ENCODE measurements at regions not wholly inside any gene's neighbourhood (a gene's known extent, or its start where the extent isn't known, plus 50 kb on each side); places are given as distances from the start of the nearest gene placed in this dataset.

DNA sequence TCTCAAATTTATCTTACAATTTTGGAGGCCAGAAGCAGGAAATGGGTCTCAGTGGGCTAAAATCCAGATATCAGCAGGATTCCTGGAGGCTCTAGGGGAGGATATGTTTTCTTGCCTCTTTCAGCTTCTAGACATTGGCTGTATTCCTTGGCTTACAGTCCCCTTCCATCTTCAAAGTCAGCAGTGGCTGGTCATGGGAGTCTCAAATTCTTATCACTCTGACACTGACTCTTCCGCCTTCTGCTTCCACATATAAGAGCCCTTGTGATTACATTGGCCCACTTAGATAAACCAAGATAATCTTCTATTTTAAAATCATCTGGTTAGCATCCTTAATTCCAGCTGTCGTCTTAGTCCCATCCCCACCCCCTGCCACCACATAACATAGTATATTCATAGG lies 113.0 kb downstream of the PCDH7 start:
- Histone ChIP-seq H4K5ac (ENCODE audit: insufficient read length, low read depth, low read length) (no peak overlapping the region), H3K9me3 (ENCODE audit: insufficient read depth in 2 of 2, low read depth in 1 of 2, low read length in 1 of 2) (no peaks in the 10 kb centered on the region), H3K23me2 (ENCODE audit: low read depth, low read length) (no peaks in the 10 kb centered on the region), H3K9ac (replicated peaks in 1 of 4; ENCODE audit: extremely low read depth in 1 of 4, low read depth in 3 of 4, low read length in 3 of 4) (no peak overlapping the region), H4K8ac (ENCODE audit: extremely low read depth, insufficient read depth, low read length) (no peak overlapping the region), H2AFZ (ENCODE audit: low read length) (no peak overlapping the region), H2BK12ac (ENCODE audit: low read depth, low read length) (no peak overlapping the region), H3K4ac (replicated peaks; ENCODE audit: insufficient read length, low read depth, low read length) (no peak overlapping the region), H3K36me3 (ENCODE audit: control insufficient read depth in 2 of 4, insufficient read depth in 4 of 4, low read length in 3 of 4) (no peaks in the 10 kb centered on the region), H3K79me1 (ENCODE audit: low read depth, low read length) (no peaks in the 10 kb centered on the region), H3K4me2 (ENCODE audit: insufficient read depth in 1 of 2, low read depth in 2 of 2, low read length in 2 of 2) (no peak overlapping the region), H2BK5ac (ENCODE audit: low read depth, low read length) (no peak overlapping the region), H3K23ac (ENCODE audit: insufficient read length) (no peak overlapping the region), H3K4me3 (ENCODE audit: extremely low read depth in 1 of 4, insufficient read depth in 2 of 4, low read depth in 3 of 4, low read length in 4 of 4) (no peak overlapping the region), H3K56ac (replicated peaks; ENCODE audit: insufficient read length, low read depth, low read length) (no peak overlapping the region), H3K18ac (ENCODE audit: extremely low read depth, low read length) (no peak overlapping the region), H4K20me1 (replicated peaks in 1 of 2; ENCODE audit: control insufficient read depth in 1 of 2, insufficient read depth in 2 of 2, low read length in 2 of 2) (no peaks in the 10 kb centered on the region), H2AK5ac (ENCODE audit: low read depth, low read length) (no peak overlapping the region), H4K91ac (replicated peaks; ENCODE audit: insufficient read length, low read length) (no peak overlapping the region), H2BK120ac (replicated peaks; ENCODE audit: low read depth, low read length) (no peak overlapping the region), H3K27me3 (replicated peaks in 1 of 4; ENCODE audit: control insufficient read depth in 3 of 4, extremely low read depth in 1 of 4, insufficient read depth in 3 of 4, low read length in 3 of 4) (no peaks in the 10 kb centered on the region), H2BK20ac (ENCODE audit: low read length) (no peak overlapping the region), H3K14ac (ENCODE audit: insufficient read length) (no peak overlapping the region), H2BK15ac (ENCODE audit: low read length) (no peak overlapping the region), H3K79me2 (ENCODE audit: control insufficient read depth in 1 of 2, insufficient read depth in 2 of 2, low read length in 2 of 2) (no peaks in the 10 kb centered on the region), H3K27ac (ENCODE audit: low read depth, low read length) (no peak overlapping the region), H3K4me1 (replicated peaks in 1 of 4; ENCODE audit: control insufficient read depth in 3 of 4, insufficient read depth in 4 of 4, low read length in 3 of 4) (peaks cover 0 to 8% (median 0%) of the 10 kb centered on the region in 4 experiments; a peak in 2 of 7 replicates)
- no peak for DNase-seq (ENCODE audit: low read depth in 1 of 2, low spot score in 2 of 2)
- WGBS, 2 experiments (ENCODE audit: extremely low coverage in 1 of 2, insufficient coverage in 1 of 2, insufficient read length in 1 of 2, insufficient replicate concordance in 2 of 2, low coverage in 1 of 2, low lambda C conversion rate in 2 of 2, missing lambda C conversion rate in 1 of 2), result 84% methylated on average over 2 of the region's 2 CpGs; no CpG with 5 or more reads in 1 of the 2 experiments
- ChIA-PET CTCF (ENCODE audit: partially characterized antibody) (no interaction called here), POLR2A (ENCODE audit: partially characterized antibody) (no interaction called here)
- no peak for FAIRE-seq
- TF ChIP-seq NANOG (IDR thresholded peaks at IDR 0.05; ENCODE audit: insufficient read depth, low read depth, low read length, poor library complexity, severe bottlenecking), result no peak
- no peak for TF ChIP-seq BCL11A (IDR thresholded peaks at IDR 0.05; ENCODE audit: low read depth in 2 of 2, low read length in 2 of 2)
- no peak for TF ChIP-seq GABPA (IDR thresholded peaks at IDR 0.05; ENCODE audit: borderline replicate concordance, insufficient read depth, low read length)
- no peak for TF ChIP-seq SAP30 (IDR thresholded peaks at IDR 0.05; ENCODE audit: insufficient read depth, insufficient replicate concordance, low read length)
- TF ChIP-seq CHD2 (IDR thresholded peaks at IDR 0.05; ENCODE audit: low read length), result no peak
- no peak for TF ChIP-seq CTBP2 (IDR thresholded peaks at IDR 0.05; ENCODE audit: borderline replicate concordance, insufficient read depth, insufficient read length, low read length)
- no peak for TF ChIP-seq EGR1 (IDR thresholded peaks at IDR 0.05; ENCODE audit: borderline replicate concordance, low read depth, low read length)
- TF ChIP-seq POLR2A (IDR thresholded peaks at IDR 0.05; ENCODE audit: control extremely low read depth in 1 of 2, low read depth in 2 of 2, low read length in 2 of 2), result no peak
- TF ChIP-seq POU5F1 (IDR thresholded peaks at IDR 0.05; ENCODE audit: low read depth, low read length), result no peak
- TF ChIP-seq, protein P1, sequence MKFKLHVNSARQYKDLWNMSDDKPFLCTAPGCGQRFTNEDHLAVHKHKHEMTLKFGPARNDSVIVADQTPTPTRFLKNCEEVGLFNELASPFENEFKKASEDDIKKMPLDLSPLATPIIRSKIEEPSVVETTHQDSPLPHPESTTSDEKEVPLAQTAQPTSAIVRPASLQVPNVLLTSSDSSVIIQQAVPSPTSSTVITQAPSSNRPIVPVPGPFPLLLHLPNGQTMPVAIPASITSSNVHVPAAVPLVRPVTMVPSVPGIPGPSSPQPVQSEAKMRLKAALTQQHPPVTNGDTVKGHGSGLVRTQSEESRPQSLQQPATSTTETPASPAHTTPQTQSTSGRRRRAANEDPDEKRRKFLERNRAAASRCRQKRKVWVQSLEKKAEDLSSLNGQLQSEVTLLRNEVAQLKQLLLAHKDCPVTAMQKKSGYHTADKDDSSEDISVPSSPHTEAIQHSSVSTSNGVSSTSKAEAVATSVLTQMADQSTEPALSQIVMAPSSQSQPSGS (IDR thresholded peaks at IDR 0.05; ENCODE audit: low read length), result no peak
- TF ChIP-seq EP300 (IDR thresholded peaks at IDR 0.05; ENCODE audit: borderline replicate concordance in 1 of 2, low read depth in 2 of 2, low read length in 2 of 2), result no peak
- TF ChIP-seq SRF (IDR thresholded peaks at IDR 0.05; ENCODE audit: low read depth, low read length), result no peak
- no peak for TF ChIP-seq CHD1 (IDR thresholded peaks at IDR 0.05; ENCODE audit: low read depth, low read length)
